ENCODE measurements at regions not wholly inside any gene's neighbourhood (a gene's known extent, or its start where the extent isn't known, plus 50 kb on each side); places are given as distances from the start of the nearest gene placed in this dataset.

GRCh38 chr20:48080583-48080982 lies 295.3 kb upstream of the SULF2 start:
- Mint-ChIP-seq H3K4me1 (ENCODE audit: low read depth, unreplicated experiment) (no peaks in the 10 kb centered on the region), H3K27me3 (ENCODE audit: unreplicated experiment) (peaks cover 58% of the 10 kb centered on the region), H3K4me3 (ENCODE audit: low read depth, unreplicated experiment) (no peak overlapping the region), H3K9me3 (ENCODE audit: low read depth, unreplicated experiment) (no peaks in the 10 kb centered on the region), H3K36me3 (ENCODE audit: insufficient read depth, unreplicated experiment) (no peaks in the 10 kb centered on the region), H3K27ac (ENCODE audit: unreplicated experiment) (no peak overlapping the region)
- TF ChIP-seq CTCF (IDR thresholded peaks at IDR 0.05; ENCODE audit: unreplicated experiment), result no peak
- no TSS peak for BruUV-seq (replicated peaks)
- CTCF ChIA-PET, result no interaction called here
- DNase-seq, result no peak
- intact Hi-C loops (cut with micrococcal nuclease; ENCODE audit: unreplicated experiment), result no loop called here

GRCh38 chr20:48079028-48079427 lies 293.7 kb upstream of the SULF2 start:
- no peak overlapping the region for H3K27ac Mint-ChIP-seq (ENCODE audit: unreplicated experiment)
- H3K4me1 Mint-ChIP-seq (ENCODE audit: low read depth, unreplicated experiment), result no peaks in the 10 kb centered on the region
- intact Hi-C loops (cut with micrococcal nuclease; ENCODE audit: unreplicated experiment), result no loop called here
- no peaks in the 10 kb centered on the region for H3K9me3 Mint-ChIP-seq (ENCODE audit: low read depth, unreplicated experiment)
- CTCF ChIA-PET, result no interaction called here
- no peak for DNase-seq
- no TSS peak for BruUV-seq (replicated peaks)
- H3K36me3 Mint-ChIP-seq (ENCODE audit: insufficient read depth, unreplicated experiment), result no peaks in the 10 kb centered on the region
- H3K27me3 Mint-ChIP-seq (ENCODE audit: unreplicated experiment), result peaks cover 71% of the 10 kb centered on the region
- H3K4me3 Mint-ChIP-seq (ENCODE audit: low read depth, unreplicated experiment), result no peak overlapping the region
- TF ChIP-seq CTCF (IDR thresholded peaks at IDR 0.05; ENCODE audit: unreplicated experiment), result no peak

- no peaks in the 10 kb centered on the region for H3K9me3 Mint-ChIP-seq (ENCODE audit: low read depth, unreplicated experiment)
- intact Hi-C loops (cut with micrococcal nuclease; ENCODE audit: unreplicated experiment), result no loop called here
- CTCF ChIA-PET, result no interaction called here
- no peak for TF ChIP-seq CTCF (IDR thresholded peaks at IDR 0.05; ENCODE audit: unreplicated experiment)
- peaks cover 64% of the 10 kb centered on the region for H3K27me3 Mint-ChIP-seq (ENCODE audit: unreplicated experiment)
- H3K4me1 Mint-ChIP-seq (ENCODE audit: low read depth, unreplicated experiment), result no peaks in the 10 kb centered on the region
- H3K4me3 Mint-ChIP-seq (ENCODE audit: low read depth, unreplicated experiment), result no peak overlapping the region
- H3K27ac Mint-ChIP-seq (ENCODE audit: unreplicated experiment), result no peak overlapping the region
- no peaks in the 10 kb centered on the region for H3K36me3 Mint-ChIP-seq (ENCODE audit: insufficient read depth, unreplicated experiment)
- no TSS peak for BruUV-seq (replicated peaks)
- DNase-seq, result no peak
Observed at GRCh38 chr20:48076747-48077146, 291.5 kb upstream of the SULF2 start.

GRCh38 chr20:48076247-48076646 lies 291.0 kb upstream of the SULF2 start:
- no TSS peak for BruUV-seq (replicated peaks)
- Mint-ChIP-seq H3K36me3 (ENCODE audit: insufficient read depth, unreplicated experiment) (no peaks in the 10 kb centered on the region), H3K9me3 (ENCODE audit: low read depth, unreplicated experiment) (no peaks in the 10 kb centered on the region), H3K4me1 (ENCODE audit: low read depth, unreplicated experiment) (no peaks in the 10 kb centered on the region), H3K27me3 (ENCODE audit: unreplicated experiment) (peaks cover 69% of the 10 kb centered on the region), H3K27ac (ENCODE audit: unreplicated experiment) (no peak overlapping the region), H3K4me3 (ENCODE audit: low read depth, unreplicated experiment) (no peak overlapping the region)
- intact Hi-C loops (cut with micrococcal nuclease; ENCODE audit: unreplicated experiment), result no loop called here
- CTCF ChIA-PET, result no interaction called here
- no peak for DNase-seq
- no peak for TF ChIP-seq CTCF (IDR thresholded peaks at IDR 0.05; ENCODE audit: unreplicated experiment)
